ENCODE measurements at regions not wholly inside any gene's neighbourhood (a gene's known extent, or its start where the extent isn't known, plus 50 kb on each side); places are given as distances from the start of the nearest gene placed in this dataset.

- H3K27me3 ChIP-seq (ENCODE audit: insufficient read depth, low read depth, low read length), result no peaks in the 10 kb centered on the region
- no peaks in the 10 kb centered on the region for H3K79me2 ChIP-seq (replicated peaks; ENCODE audit: insufficient read depth, low read length)
- H3K4me2 ChIP-seq (ENCODE audit: low read length), result no peak overlapping the region
- no peaks in the 10 kb centered on the region for H4K20me1 ChIP-seq (ENCODE audit: insufficient read depth)
- H3K9ac ChIP-seq (ENCODE audit: low read length), result no peak overlapping the region
- TF ChIP-seq TAF1 (IDR thresholded peaks at IDR 0.05; ENCODE audit: low read depth) (no peak), POLR2AphosphoS5 (IDR thresholded peaks at IDR 0.05) (no peak), EZH2 (IDR thresholded peaks at IDR 0.05; ENCODE audit: borderline replicate concordance, insufficient read depth, low read length, poor library complexity, severe bottlenecking) (no peak), RAD21 (conservative IDR thresholded peaks at IDR 0.05) (no peak), CTCF (IDR thresholded peaks at IDR 0.05; ENCODE audit: poor library complexity, severe bottlenecking) (no peak), REST (IDR thresholded peaks at IDR 0.05; ENCODE audit: borderline replicate concordance) (no peak), EP300 (conservative IDR thresholded peaks at IDR 0.05; ENCODE audit: poor library complexity, severe bottlenecking) (no peak), SMC3 (conservative IDR thresholded peaks at IDR 0.05; ENCODE audit: poor library complexity) (no peak), MXI1 (conservative IDR thresholded peaks at IDR 0.05; ENCODE audit: poor library complexity, severe bottlenecking) (no peak)
- no peaks in the 10 kb centered on the region for H3K9me2 ChIP-seq (ENCODE audit: insufficient read depth, low read length)
- H2AFZ ChIP-seq (ENCODE audit: low read depth, low read length), result no peak overlapping the region
- no peaks in the 10 kb centered on the region for H3K9me3 ChIP-seq (ENCODE audit: low read length)
- no peaks in the 10 kb centered on the region for H3K36me3 ChIP-seq (ENCODE audit: insufficient read depth, low read length)
- no peak overlapping the region for H3K4me3 ChIP-seq (ENCODE audit: low read length)
- no peaks in the 10 kb centered on the region for H3F3A ChIP-seq (ENCODE audit: insufficient read depth, low read length, poor library complexity, severe bottlenecking)
- H3K27ac ChIP-seq (ENCODE audit: low read length), result no peak overlapping the region
These were observed 234.9 kb upstream of the DACH1 start for GRCh38 chr13:72101768-72102400.

GRCh38 chr13:72100339-72100738, 233.3 kb upstream of the DACH1 start:
- Histone ChIP-seq H3K9me2 (ENCODE audit: insufficient read depth, low read length) (no peaks in the 10 kb centered on the region), H3K27me3 (ENCODE audit: insufficient read depth, low read depth, low read length) (no peaks in the 10 kb centered on the region), H3K4me2 (ENCODE audit: low read length) (no peak overlapping the region), H4K20me1 (ENCODE audit: insufficient read depth) (no peaks in the 10 kb centered on the region), H3K36me3 (ENCODE audit: insufficient read depth, low read length) (no peaks in the 10 kb centered on the region), H3K79me2 (replicated peaks; ENCODE audit: insufficient read depth, low read length) (no peaks in the 10 kb centered on the region), H3K9me3 (ENCODE audit: low read length) (no peaks in the 10 kb centered on the region), H3K27ac (ENCODE audit: low read length) (no peak overlapping the region), H2AFZ (ENCODE audit: low read depth, low read length) (no peak overlapping the region), H3F3A (ENCODE audit: insufficient read depth, low read length, poor library complexity, severe bottlenecking) (no peaks in the 10 kb centered on the region), H3K4me3 (ENCODE audit: low read length) (no peak overlapping the region), H3K9ac (ENCODE audit: low read length) (no peak overlapping the region)
- no peak for TF ChIP-seq EZH2 (IDR thresholded peaks at IDR 0.05; ENCODE audit: borderline replicate concordance, insufficient read depth, low read length, poor library complexity, severe bottlenecking)
- no peak for TF ChIP-seq CTCF (IDR thresholded peaks at IDR 0.05; ENCODE audit: poor library complexity, severe bottlenecking)
- TF ChIP-seq MXI1 (conservative IDR thresholded peaks at IDR 0.05; ENCODE audit: poor library complexity, severe bottlenecking), result no peak
- TF ChIP-seq EP300 (conservative IDR thresholded peaks at IDR 0.05; ENCODE audit: poor library complexity, severe bottlenecking), result no peak
- no peak for TF ChIP-seq TAF1 (IDR thresholded peaks at IDR 0.05; ENCODE audit: low read depth)
- TF ChIP-seq RAD21 (conservative IDR thresholded peaks at IDR 0.05), result no peak

Data from neural cell (in vitro differentiated cells).